GM12878 (cell line): ENCODE measurements at regions not wholly inside any gene's neighbourhood (a gene's known extent, or its start where the extent isn't known, plus 50 kb on each side); places are given as distances from the start of the nearest gene placed in this dataset.

Experiments used
- ATAC-seq: fragments of 200-7000 bp; cut with Tn5 transposase; 3 replicates; pipeline ENCODE4 v1.9.1; 2020; ENCODE audit warnings: mild to moderate bottlenecking, moderate library complexity
- BruUV-seq: library from RNA; stranded (reverse); fragments of 400-500 nt; replicated peaks from 2 replicates; lab custom pipeline; 2021; lab: Mats Ljungman, UMichigan
- CTCF ChIA-PET: fragments of 300-600 bp; sonication (Branson Sonifier 250); formaldehyde crosslinking; extraction: SDS; loops from one replicate; lab custom pipeline; 2021; ENCODE audit warnings: inconsistent platforms; lab: Yijun Ruan, JAX
- POLR2A ChIA-PET: fragments of 350-600 bp; formaldehyde crosslinking; extraction: SDS; loops from one replicate; lab custom pipeline; 2021; ENCODE audit warnings: inconsistent platforms; lab: Charles Lee
- RAD21 ChIA-PET: fragments of 300-600 bp; sonication (Branson Sonifier 250); formaldehyde crosslinking; loops from one replicate; lab custom pipeline; 2023; ENCODE audit warnings: antibody characterized with exemption; ENCODE audit not compliant: unreplicated experiment; lab: Charles Lee
- SMC1A ChIA-PET: fragments of 300-600 bp; sonication (Branson Sonifier 250); formaldehyde crosslinking; loops from one replicate; lab custom pipeline; 2023; ENCODE audit not compliant: unreplicated experiment, uncharacterized antibody; lab: Charles Lee
- DNase-seq: peaks from one replicate; pipeline ENCODE4 v3.0.0-alpha.2; 2011; ENCODE audit warnings: low read depth, low spot score
- FAIRE-seq: peaks from 3 replicates; lab custom pipeline; 2011; peaks lifted over from hg19 to GRCh38; lab: Jason Lieb, UNC
- H2AFZ ChIP-seq: 2 replicates; pipeline ENCODE4 v1.6.0; 2011; ENCODE audit warnings: low read depth, low read length, control low read depth; ENCODE audit not compliant: control insufficient read depth
- H3K27ac ChIP-seq: 2 replicates; pipeline ENCODE4 v1.5.1; 2011; ENCODE audit warnings: control low read depth; ENCODE audit not compliant: control insufficient read depth, insufficient read depth
- H3K27me3 ChIP-seq, 2 experiments: replicated peaks in 1 of 2; 2 replicates each; pipeline versions ENCODE4 v1.6.0 to v1.6.1; 2011; ENCODE audit warnings: low read length in 1 of 2; ENCODE audit not compliant: control insufficient read depth in 2 of 2, insufficient read depth in 2 of 2
- H3K36me3 ChIP-seq, 2 experiments: 2 replicates each; pipeline ENCODE4 v1.5.1; 2011; ENCODE audit warnings: low read length in 1 of 2; ENCODE audit not compliant: control insufficient read depth in 2 of 2, insufficient read depth in 2 of 2
- H3K4me1 ChIP-seq: 2 replicates; pipeline ENCODE4 v1.6.1; 2011; ENCODE audit warnings: mild to moderate bottlenecking, low read length, moderate library complexity, mixed read lengths; ENCODE audit not compliant: control insufficient read depth, insufficient read depth
- H3K4me2 ChIP-seq: 2 replicates; pipeline ENCODE4 v1.6.0; 2011; ENCODE audit warnings: control low read depth; ENCODE audit not compliant: control insufficient read depth, insufficient read depth
- H3K4me3 ChIP-seq: fragments of 200-600 bp; sonication (generic); 2 replicates; pipeline ENCODE4 v1.5.1; 2016
- H3K79me2 ChIP-seq: 2 replicates; pipeline ENCODE4 v1.6.0; 2011; ENCODE audit warnings: low read length; ENCODE audit not compliant: control insufficient read depth, insufficient read depth
- H3K9ac ChIP-seq: 2 replicates; pipeline ENCODE4 v1.8.0; 2011; ENCODE audit warnings: low read length, control low read depth, mixed read lengths; ENCODE audit not compliant: control insufficient read depth, insufficient read depth
- H3K9me3 ChIP-seq: replicated peaks from 3 replicates; pipeline ENCODE4 v1.5.1; 2011; ENCODE audit warnings: mild to moderate bottlenecking, low read length; ENCODE audit not compliant: control insufficient read depth, insufficient read depth
- H4K20me1 ChIP-seq: 2 replicates; pipeline ENCODE4 v1.6.0; 2011; ENCODE audit not compliant: control insufficient read depth, insufficient read depth
- EGR1 ChIP-seq, 2 experiments: IDR thresholded peaks; 1 replicate in 1 of 2; 2 replicates in 1 of 2; pipeline ENCODE4 v1.6.1; 2011 to 2012; ENCODE audit warnings: low read depth in 2 of 2, low read length in 2 of 2, borderline replicate concordance in 1 of 2, mild to moderate bottlenecking in 1 of 2, moderate library complexity in 1 of 2
- EP300 ChIP-seq, 2 experiments: fragments of 150-350 bp in 1 of 2; IDR thresholded peaks; 2 replicates each; pipeline ENCODE4 v1.6.1; 2011 to 2012; ENCODE audit warnings: low read depth in 2 of 2, low read length in 2 of 2, borderline replicate concordance in 1 of 2, improper control_type of control experiment in 1 of 2, inconsistent platforms in 1 of 2; ENCODE audit not compliant: control insufficient read depth in 1 of 2
- HDAC6 ChIP-seq: fragments of 200-600 bp; sonication (generic); IDR thresholded peaks from one replicate; pipeline ENCODE4 v1.8.0; 2017; ENCODE audit warnings: antibody characterized with exemption; ENCODE audit not compliant: unreplicated experiment
- IKZF2 ChIP-seq, 2 experiments: fragments of 450-650 bp; IDR thresholded peaks; 2 replicates each; pipeline ENCODE4 v1.6.1; 2017; ENCODE audit warnings: mild to moderate bottlenecking in 2 of 2, moderate library complexity in 2 of 2
- KLF5 ChIP-seq: fragments of 450-650 bp; IDR thresholded peaks from 2 replicates; pipeline ENCODE4 v1.6.1; 2014; ENCODE audit warnings: mild to moderate bottlenecking; ENCODE audit not compliant: partially characterized antibody
- LARP7 ChIP-seq: fragments of 450-650 bp; IDR thresholded peaks from 2 replicates; pipeline ENCODE4 v1.6.1; 2017; ENCODE audit warnings: mild to moderate bottlenecking
- MEF2A ChIP-seq: IDR thresholded peaks from 2 replicates; pipeline ENCODE4 v1.6.1; 2011; ENCODE audit warnings: low read depth, mild to moderate bottlenecking, low read length, moderate library complexity; ENCODE audit not compliant: insufficient read depth
- NFXL1 ChIP-seq: fragments of 450-650 bp; IDR thresholded peaks from 2 replicates; pipeline ENCODE4 v1.6.1; 2017; ENCODE audit warnings: antibody characterized with exemption, mild to moderate bottlenecking, borderline replicate concordance
- NR2C2 ChIP-seq: IDR thresholded peaks from 2 replicates; pipeline ENCODE4 v1.6.1; 2011; ENCODE audit warnings: borderline replicate concordance, low read depth; ENCODE audit not compliant: control insufficient read depth, insufficient read length
- NRF1 ChIP-seq: conservative IDR thresholded peaks from 2 replicates; pipeline ENCODE4 v1.6.1; 2011; ENCODE audit warnings: mild to moderate bottlenecking, low read depth, low read length, improper control_type of control experiment
- POU2F2 ChIP-seq: IDR thresholded peaks from 3 replicates; pipeline ENCODE4 v1.6.1; 2011; ENCODE audit warnings: low read depth, mild to moderate bottlenecking, low read length, borderline replicate concordance
- RAD51 ChIP-seq: fragments of 450-650 bp; IDR thresholded peaks from 2 replicates; pipeline ENCODE4 v1.6.1; 2016; ENCODE audit warnings: moderate library complexity, mild to moderate bottlenecking, inconsistent platforms
- RBBP5 ChIP-seq: fragments of 200-600 bp; sonication (generic); conservative IDR thresholded peaks from 2 replicates; pipeline ENCODE4 v1.6.1; 2016
- SIN3A ChIP-seq: IDR thresholded peaks from 2 replicates; pipeline ENCODE4 v1.6.1; 2012; ENCODE audit warnings: low read depth, low read length, improper control_type of control experiment
- SIX5 ChIP-seq: IDR thresholded peaks from 2 replicates; pipeline ENCODE4 v1.6.1; 2011; ENCODE audit warnings: mild to moderate bottlenecking, low read depth, low read length, moderate library complexity; ENCODE audit not compliant: severe bottlenecking
- in situ Hi-C: fragments of 300-500 bp; cut with MboI; formaldehyde crosslinking; loops from 9 replicates; pipeline ENCODE4 v1.14.3; 2018; ENCODE audit warnings: mixed read lengths
- intact Hi-C: fragments of 100-400 bp; cut with micrococcal nuclease; formaldehyde crosslinking; loops from one replicate; pipeline ENCODE4 v1.14.2; 2022; ENCODE audit not compliant: unreplicated experiment
- TF ChIP-seq, protein P1 (sequence below): IDR thresholded peaks from 2 replicates; pipeline ENCODE4 v1.6.1; 2012; ENCODE audit warnings: mild to moderate bottlenecking, low read depth, low read length
- TF ChIP-seq, protein P2 (sequence below): fragments of 450-650 bp; IDR thresholded peaks from 2 replicates; pipeline ENCODE4 v1.6.1; 2018; ENCODE audit warnings: borderline replicate concordance, mild to moderate bottlenecking; ENCODE audit not compliant: partially characterized antibody

DNA sequence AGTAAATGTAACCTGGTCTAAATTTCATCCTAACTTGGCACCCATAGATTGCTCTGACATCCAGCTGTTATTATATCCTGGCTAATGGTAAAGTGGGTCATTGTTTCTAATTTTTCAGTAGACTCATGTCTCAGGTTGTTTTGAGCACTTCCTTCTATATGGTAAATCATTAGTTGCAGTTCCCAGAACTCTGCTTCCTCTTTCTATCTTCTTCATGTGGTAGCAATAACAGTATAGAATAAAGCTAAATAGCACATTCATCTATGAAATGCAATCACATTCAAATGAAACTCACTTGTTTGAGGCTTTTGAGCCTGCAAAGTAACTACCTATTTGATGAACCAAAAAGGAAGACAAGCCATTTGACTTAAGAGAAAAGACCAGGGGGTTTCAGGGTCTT is 65.1 kb upstream of the GZMB start:
- Histone ChIP-seq H3K4me3 (no peak overlapping the region), H2AFZ (no peak overlapping the region), H3K9ac (no peak overlapping the region), H3K9me3 (no peaks in the 10 kb centered on the region), H3K4me1 (peaks cover 25% of the 10 kb centered on the region), H4K20me1 (no peaks in the 10 kb centered on the region), H3K27ac (no peak overlapping the region), H3K4me2 (peak overlapping the region; percentile 30; the same call in 1 of the 2 replicates), H3K36me3 (no peaks in the 10 kb centered on the region), H3K27me3 (no peaks in the 10 kb centered on the region), H3K79me2 (no peaks in the 10 kb centered on the region)
- peak; percentile 64 for ATAC-seq
- no peak for DNase-seq
- ChIA-PET RAD21 (interaction anchor here (0.7 to 1.9 kb wide), 8 partner anchors 9 to 433 kb away, joined by 3 to 17 read pairs (median 3); no protein-coding TSS in a partner anchor), SMC1A (interaction anchor here (0.6 to 3.0 kb wide), 10 partner anchors 12 to 1630 kb away, joined by 3 to 27 read pairs (median 4); no protein-coding TSS in a partner anchor), POLR2A (no interaction called here), CTCF (interaction anchor here (0.7 to 3.2 kb wide), 3 partner anchors 12 to 434 kb away, joined by 3 to 47 read pairs (median 4); no protein-coding TSS in a partner anchor)
- FAIRE-seq: peak; percentile 27
- no TSS peak for BruUV-seq
- in situ Hi-C loops (no loop called here), intact Hi-C loops (no loop called here)
- TF ChIP-seq SIN3A: no peak
- no peak for TF ChIP-seq EGR1 (IDR thresholded peaks at IDR 0.05; ENCODE audit: borderline replicate concordance in 1 of 2, low read depth in 2 of 2, low read length in 2 of 2)
- no peak for TF ChIP-seq MEF2A
- no peak for TF ChIP-seq POU2F2
- TF ChIP-seq NRF1: no peak
- no peak for TF ChIP-seq RBBP5
- TF ChIP-seq, protein P1, sequence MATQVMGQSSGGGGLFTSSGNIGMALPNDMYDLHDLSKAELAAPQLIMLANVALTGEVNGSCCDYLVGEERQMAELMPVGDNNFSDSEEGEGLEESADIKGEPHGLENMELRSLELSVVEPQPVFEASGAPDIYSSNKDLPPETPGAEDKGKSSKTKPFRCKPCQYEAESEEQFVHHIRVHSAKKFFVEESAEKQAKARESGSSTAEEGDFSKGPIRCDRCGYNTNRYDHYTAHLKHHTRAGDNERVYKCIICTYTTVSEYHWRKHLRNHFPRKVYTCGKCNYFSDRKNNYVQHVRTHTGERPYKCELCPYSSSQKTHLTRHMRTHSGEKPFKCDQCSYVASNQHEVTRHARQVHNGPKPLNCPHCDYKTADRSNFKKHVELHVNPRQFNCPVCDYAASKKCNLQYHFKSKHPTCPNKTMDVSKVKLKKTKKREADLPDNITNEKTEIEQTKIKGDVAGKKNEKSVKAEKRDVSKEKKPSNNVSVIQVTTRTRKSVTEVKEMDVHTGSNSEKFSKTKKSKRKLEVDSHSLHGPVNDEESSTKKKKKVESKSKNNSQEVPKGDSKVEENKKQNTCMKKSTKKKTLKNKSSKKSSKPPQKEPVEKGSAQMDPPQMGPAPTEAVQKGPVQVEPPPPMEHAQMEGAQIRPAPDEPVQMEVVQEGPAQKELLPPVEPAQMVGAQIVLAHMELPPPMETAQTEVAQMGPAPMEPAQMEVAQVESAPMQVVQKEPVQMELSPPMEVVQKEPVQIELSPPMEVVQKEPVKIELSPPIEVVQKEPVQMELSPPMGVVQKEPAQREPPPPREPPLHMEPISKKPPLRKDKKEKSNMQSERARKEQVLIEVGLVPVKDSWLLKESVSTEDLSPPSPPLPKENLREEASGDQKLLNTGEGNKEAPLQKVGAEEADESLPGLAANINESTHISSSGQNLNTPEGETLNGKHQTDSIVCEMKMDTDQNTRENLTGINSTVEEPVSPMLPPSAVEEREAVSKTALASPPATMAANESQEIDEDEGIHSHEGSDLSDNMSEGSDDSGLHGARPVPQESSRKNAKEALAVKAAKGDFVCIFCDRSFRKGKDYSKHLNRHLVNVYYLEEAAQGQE: no peak
- TF ChIP-seq RAD51: no peak
- peak; percentile 69 to 72; a peak in 3 of 4 replicates for TF ChIP-seq IKZF2 (IDR thresholded peaks at IDR 0.05)
- peak in 1 of 2 experiments; percentile 9; a peak in 1 of 4 replicates for TF ChIP-seq EP300 (IDR thresholded peaks at IDR 0.05; ENCODE audit: borderline replicate concordance in 1 of 2, control insufficient read depth in 1 of 2, low read depth in 2 of 2, low read length in 2 of 2)
- no peak for TF ChIP-seq NFXL1
- TF ChIP-seq HDAC6: no peak
- TF ChIP-seq, protein P2, sequence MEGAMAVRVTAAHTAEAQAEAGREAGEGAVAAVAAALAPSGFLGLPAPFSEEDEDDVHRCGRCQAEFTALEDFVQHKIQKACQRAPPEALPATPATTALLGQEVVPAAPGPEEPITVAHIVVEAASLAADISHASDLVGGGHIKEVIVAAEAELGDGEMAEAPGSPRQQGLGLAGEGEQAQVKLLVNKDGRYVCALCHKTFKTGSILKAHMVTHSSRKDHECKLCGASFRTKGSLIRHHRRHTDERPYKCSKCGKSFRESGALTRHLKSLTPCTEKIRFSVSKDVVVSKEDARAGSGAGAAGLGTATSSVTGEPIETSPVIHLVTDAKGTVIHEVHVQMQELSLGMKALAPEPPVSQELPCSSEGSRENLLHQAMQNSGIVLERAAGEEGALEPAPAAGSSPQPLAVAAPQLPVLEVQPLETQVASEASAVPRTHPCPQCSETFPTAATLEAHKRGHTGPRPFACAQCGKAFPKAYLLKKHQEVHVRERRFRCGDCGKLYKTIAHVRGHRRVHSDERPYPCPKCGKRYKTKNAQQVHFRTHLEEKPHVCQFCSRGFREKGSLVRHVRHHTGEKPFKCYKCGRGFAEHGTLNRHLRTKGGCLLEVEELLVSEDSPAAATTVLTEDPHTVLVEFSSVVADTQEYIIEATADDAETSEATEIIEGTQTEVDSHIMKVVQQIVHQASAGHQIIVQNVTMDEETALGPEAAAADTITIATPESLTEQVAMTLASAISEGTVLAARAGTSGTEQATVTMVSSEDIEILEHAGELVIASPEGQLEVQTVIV: no peak
- TF ChIP-seq KLF5: no peak
- no peak for TF ChIP-seq LARP7
- no peak for TF ChIP-seq NR2C2
- TF ChIP-seq SIX5: no peak
